Stimulated activated CD4-positive, alpha-beta T cell treated with anti-CD3 and anti-CD28 coated beads, TNF-alpha, amount 100 ng/mL, for 1 hour (primary cell): ENCODE measurements at regions not wholly inside any gene's neighbourhood (a gene's known extent, or its start where the extent isn't known, plus 50 kb on each side); places are given as distances from the start of the nearest gene placed in this dataset.

Source experiments
- DNase-seq, 3 donors: peaks; one replicate each; pipeline ENCODE4 v3.0.0-alpha.2; 2020; ENCODE audit warnings: low read depth in 3 of 3, low spot score in 1 of 3

GRCh38 chr5:167971706-167972105, 319.7 kb upstream of the WWC1 start:
- no peak for DNase-seq

DNA sequence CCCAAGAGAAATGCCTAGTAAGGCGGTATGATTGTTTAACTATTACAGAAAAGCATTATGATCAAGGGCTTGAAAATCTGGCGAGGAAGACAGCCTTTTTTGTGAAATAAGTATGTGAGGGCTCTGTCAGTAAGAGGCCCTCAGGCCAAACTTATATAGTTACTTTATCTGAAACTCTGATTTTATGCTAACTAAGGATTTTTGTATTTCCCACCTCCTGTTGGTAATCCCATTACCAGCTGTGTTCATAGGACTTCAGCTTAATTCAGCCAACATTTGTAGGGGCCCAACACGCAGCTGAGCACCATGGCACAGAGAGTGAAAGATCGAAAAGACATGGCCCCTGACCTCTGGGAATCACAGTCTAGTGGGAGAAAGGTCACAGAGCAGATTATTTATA, 318.3 kb upstream of the WWC1 start:
- no peak for DNase-seq

- no peak for DNase-seq
These were observed 306.5 kb upstream of the WWC1 start for GRCh38 chr5:167984951-167985350.

DNA sequence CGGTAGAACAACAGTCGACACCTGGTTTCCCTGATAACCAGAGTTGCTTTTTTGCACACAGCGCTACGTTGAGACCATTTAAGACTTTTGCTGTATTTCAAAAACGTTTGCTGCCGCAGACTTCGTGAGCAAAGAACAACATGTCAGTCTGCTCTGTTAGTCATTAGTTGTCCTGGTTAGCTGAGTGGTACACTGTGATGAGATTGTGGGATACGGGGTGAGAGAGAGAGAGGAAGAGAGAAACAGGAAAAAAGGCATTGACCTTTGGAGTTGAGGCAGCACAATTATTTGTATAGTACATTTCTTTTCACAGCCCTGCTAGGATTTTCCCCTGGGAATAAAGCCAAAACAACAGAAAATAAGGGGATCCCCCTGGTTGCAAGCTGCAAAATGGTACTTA, 306.1 kb upstream of the WWC1 start:
- DNase-seq = no peak

- DNase-seq = no peak
These were observed 303.8 kb upstream of the WWC1 start for GRCh38 chr5:167987490-167988280.

DNA sequence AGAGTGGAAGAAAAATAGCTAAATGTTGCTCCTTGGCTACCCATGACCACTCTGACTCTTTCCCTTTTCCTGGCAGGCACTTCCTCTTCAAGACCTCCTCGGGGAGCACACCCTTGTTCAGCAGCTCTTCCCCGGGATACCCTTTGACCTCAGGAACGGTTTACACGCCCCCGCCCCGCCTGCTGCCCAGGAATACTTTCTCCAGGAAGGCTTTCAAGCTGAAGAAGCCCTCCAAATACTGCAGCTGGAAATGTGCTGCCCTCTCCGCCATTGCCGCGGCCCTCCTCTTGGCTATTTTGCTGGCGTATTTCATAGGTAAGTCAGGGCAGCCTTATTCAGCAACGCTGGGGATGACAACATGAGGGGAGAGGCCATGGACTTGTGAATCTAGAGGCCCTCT, 298.6 kb upstream of the WWC1 start:
- DNase-seq = no peak

- DNase-seq = no peak
These were observed 297.7 kb upstream of the WWC1 start for GRCh38 chr5:167993771-167994170.

GRCh38 chr5:167995844-167996425, 295.5 kb upstream of the WWC1 start:
- DNase-seq = no peak

DNA sequence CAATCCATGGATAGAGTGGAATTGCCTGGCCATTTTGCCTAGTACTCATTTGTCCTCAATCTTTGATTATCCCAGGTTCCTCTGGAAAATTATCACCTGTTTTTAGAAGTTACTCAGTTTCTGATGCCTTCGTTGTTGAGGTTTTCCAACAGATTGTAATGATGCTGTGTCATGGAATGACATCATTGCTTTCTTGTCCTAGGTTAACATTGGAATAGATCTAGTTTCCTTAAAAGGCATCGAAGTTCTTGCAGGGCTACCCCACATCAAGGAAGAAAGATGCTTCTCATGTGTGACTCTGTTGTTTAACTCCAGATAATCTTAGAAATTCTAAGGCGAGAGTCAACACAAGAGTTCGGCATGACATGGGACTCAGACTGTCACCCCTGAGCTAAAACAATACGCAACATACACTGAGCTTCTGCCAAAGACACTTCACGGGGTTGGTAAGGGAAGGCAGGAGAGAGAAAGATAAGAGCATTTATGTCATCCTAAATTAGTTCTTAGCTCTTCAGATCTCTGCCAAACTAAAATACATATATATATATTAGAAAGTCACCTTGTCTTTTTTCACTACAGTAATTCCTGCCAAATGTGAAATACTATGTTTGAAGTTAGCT, 293.2 kb upstream of the WWC1 start:
- DNase-seq = no peak

- DNase-seq = no peak
These were observed 292.3 kb upstream of the WWC1 start for GRCh38 chr5:167999182-167999581.

DNA sequence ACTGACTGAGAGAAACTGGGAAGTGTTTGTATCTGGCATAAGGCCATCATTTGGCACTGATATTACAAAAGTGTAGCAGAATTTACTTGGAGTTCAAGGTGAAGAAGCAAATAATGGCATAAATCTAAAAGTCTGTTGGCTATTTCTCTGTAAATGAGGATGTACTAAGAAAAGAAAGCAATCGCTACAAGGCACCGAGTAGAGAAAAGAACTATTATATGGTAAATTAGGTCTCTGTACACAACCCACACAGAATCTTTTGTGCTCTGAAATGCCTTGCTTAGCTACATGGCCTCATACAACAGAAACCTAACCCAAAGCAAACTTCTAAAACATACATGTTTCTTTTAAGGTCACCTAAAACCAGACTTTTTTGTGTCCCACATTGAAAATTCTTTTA, 290.1 kb upstream of the WWC1 start:
- no peak for DNase-seq

- no peak for DNase-seq
These were observed 289.3 kb upstream of the WWC1 start for GRCh38 chr5:168002116-168002515.

- no peak for DNase-seq
These were observed 286.4 kb upstream of the WWC1 start for GRCh38 chr5:168005093-168005492.

DNA sequence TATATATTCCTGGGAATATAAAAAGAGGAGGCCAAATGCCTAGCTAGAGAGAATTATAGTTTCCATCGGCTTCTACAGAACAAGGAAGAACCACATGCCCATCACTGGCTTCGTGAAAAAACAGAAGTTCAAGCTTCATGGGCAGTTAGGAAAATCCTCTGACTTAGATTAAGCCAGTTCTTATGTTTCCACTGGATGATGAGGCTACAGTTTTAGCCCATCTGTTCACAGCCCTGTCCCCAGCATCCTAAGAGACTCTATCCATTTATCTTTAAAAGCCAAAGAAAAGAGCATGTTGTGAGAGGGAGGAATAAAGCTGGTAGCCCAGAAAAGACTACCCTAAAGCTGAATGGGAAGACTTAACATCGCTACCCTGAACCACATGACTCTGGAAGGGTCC, 285.5 kb upstream of the WWC1 start:
- no peak for DNase-seq

DNA sequence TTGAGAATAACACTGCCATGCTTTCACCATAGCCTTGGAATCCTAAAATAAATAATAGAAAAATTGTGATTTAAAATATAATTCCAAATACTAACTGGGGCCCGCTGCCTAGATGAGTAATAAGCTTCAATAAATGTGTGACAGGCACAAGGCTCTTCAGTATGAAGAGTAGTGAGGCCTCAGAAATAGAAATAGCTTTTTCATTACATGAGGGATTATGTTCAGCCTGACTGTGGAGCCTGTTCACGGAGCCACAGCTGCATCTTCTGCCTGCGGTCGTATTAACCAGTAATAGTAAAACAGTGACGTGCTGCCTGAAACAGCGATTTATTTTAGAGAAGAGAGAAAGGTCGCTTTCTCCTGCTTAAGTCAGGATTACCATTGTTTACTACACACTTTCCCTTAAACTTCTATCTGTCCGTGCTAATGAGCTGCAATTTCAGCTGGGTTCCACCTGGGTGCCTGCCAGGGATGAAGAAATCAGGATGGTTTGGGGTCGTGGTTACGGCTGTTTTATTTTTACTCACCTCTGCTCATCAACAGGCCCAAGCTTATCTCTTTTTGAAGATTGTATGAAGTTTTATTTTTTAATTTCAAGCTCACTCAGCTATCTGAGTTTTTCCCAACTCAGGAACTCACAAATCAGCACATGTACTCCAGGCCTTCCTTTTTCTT, 284.9 kb upstream of the WWC1 start:
- no peak for DNase-seq

- no peak for DNase-seq
These were observed 284.2 kb upstream of the WWC1 start for GRCh38 chr5:168007286-168007685.

- no peak for DNase-seq
These were observed 282.9 kb upstream of the WWC1 start for GRCh38 chr5:168008555-168008954.

- no peak for DNase-seq
These were observed 280.3 kb upstream of the WWC1 start for GRCh38 chr5:168011096-168011495.

DNA sequence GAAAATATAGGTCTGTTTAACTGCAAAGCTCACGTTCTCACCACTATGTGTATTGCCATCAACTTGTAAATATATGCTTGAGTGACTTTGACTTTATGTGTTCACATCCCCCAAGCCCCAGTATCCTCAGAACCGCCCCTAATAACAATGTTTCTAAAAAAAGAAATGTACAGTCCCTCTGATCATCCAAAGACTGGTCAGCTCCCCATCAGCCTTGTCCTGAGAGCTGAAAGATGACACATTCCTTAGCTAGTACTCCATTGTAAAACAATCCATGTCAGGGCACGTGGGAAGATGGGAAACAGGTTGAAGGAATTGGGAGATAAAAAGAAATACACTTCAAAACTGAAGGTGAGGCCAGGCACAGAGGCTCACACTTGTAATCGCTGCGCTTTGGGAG, 279.4 kb upstream of the WWC1 start:
- DNase-seq = no peak

- DNase-seq = no peak
These were observed 277.9 kb upstream of the WWC1 start for GRCh38 chr5:168013546-168013945.

DNA sequence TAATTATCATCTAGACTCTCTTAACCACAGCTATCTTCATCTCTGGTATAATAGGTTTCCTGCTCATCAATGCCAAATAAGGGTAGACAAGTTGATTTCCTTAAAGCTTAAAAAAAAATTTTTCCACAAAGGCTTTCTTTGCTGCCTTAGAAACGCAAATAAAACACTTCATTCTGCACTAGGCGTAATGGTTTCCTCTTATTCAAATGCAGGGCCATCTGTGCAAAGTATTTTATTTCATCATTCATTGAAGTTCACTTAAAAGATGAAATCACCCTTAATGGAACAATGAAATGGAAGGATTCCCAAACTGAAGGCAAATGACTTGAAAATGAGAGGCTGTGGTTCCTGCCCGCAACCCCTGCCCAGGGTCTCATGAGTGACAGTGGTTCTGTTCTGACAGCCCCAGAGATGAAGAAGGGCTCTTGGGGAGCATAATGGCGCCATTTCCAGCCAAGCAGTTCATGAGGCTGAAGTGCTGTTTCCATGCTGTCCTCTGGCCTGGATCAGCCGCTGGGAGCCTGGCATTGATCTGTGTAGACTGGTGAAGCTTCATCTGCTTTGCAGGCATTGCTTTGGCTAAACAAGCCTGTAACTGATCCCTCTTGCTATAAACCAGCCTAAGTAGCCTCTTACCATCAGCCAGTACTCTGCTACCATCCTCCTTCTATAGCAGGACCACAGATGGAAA, 276.9 kb upstream of the WWC1 start:
- DNase-seq = no peak
